ENCODE measurements at regions not wholly inside any gene's neighbourhood (a gene's known extent, or its start where the extent isn't known, plus 50 kb on each side); places are given as distances from the start of the nearest gene placed in this dataset.
"Not testable (repeated sequence)": the region's sequence is repeated elsewhere in the genome, so short reads cannot be mapped to it uniquely, and the experiment has no call there.

- no peak for DNase-seq
Measured at GRCh38 chr10:34013235-34013634, 678.8 kb upstream of the NRP1 start.

GRCh38 chr10:34010891-34011290 lies 676.4 kb upstream of the NRP1 start:
- DNase-seq, result no peak

GRCh38 chr10:34010228-34010627 lies 675.8 kb upstream of the NRP1 start:
- DNase-seq, result not testable (repeated sequence)

GRCh38 chr10:34008656-34009055 lies 674.2 kb upstream of the NRP1 start:
- no peak for DNase-seq

DNA sequence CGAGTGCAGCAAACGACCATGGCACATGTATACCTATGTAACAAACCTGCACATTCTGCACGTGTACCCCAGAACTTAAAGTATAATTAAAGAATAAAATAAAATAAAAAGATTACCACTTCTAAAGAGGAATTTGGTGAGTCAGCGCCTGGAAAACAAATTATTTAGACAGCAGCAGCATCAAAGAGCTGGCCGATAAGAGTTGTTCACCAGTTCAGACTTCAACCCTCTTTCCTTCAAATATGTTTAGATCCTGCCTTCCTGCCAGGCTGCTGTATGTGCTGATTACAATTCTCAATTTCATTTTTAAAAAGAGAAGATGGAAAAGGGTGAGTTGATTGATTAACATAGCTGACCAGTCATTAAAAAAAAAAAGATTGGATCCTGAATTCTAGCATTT lies 672.0 kb upstream of the NRP1 start:
- no peak for DNase-seq

DNA sequence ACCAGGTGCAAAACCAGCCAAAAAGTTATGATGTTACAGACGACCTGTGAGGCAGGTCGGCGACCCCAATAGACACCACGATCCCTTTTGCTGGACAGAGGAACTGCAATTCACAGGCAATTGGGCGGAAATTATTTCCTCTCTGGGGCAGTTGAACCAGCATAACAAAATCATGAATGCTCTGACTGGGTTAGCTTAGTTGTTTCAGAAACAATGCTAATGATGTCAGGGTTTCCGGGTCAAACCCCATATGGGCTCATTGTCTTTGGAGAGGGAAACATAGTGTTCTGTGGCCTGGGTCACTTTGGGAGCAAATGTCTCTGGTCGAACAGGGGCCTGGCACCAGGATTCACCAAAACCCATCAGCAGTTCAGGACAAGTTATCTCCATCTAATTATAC lies 669.1 kb upstream of the NRP1 start:
- DNase-seq, result no peak

GRCh38 chr10:34002896-34003295 lies 668.4 kb upstream of the NRP1 start:
- no peak for DNase-seq

DNA sequence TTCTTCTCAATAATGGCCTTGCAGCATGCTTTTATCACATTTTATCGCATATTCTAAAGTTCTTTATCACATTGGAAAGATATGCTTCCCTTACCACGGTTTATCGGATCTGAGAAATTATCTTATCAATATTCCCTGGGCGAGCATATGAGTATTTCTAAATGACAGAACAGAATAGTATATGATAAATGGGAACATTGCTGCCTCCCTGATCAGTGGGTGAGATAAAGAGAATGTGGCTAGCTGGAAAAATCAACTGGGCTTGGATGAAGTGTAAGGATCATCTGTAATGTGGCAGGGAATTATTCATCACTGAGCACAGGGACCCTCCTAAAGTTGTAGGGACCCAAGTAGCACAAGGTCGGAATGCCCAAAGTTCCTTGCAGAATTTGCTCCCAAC lies 667.4 kb upstream of the NRP1 start:
- no peak for DNase-seq

- no peak for DNase-seq
Measured at GRCh38 chr10:34001087-34001580, 666.7 kb upstream of the NRP1 start.

DNA sequence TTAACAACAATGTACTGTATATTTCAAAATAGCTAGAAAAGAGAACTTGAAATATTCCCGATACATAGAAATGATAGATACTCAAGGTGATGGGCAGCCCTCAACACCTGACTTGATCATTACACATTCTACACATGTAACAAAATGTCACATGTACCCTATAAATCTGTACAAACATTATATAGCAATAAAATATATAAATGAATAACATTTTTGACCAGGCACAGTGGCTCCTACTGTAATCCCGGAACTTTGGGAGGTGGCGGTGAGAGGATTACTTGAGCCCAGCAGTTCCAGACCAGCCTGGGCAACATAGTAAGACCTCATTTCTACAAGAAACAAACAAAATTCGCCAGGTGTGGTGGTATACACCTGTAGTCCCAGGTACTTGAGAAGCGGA lies 659.5 kb upstream of the NRP1 start:
- no peak for DNase-seq

DNA sequence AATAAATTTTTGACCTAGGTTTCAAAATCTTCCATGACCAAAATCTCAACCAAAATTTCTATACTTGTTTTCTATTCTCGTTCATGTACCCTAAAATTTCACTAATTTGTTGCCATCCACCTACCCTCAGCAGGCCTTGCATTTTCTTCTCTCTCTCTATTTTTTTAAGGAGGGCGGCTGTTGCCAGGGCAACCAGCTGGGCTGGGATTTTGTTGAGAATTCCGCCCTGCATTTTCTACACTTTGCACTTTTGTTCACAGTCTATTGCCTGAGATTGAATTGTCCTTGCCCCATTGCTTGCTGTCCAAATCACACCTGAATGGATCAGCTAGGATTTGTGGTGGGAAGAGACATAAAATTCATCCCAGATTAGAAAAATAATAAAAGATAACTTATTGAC lies 657.5 kb upstream of the NRP1 start:
- no peak for DNase-seq

- DNase-seq, result no peak
Measured at GRCh38 chr10:33986515-33986914, 652.0 kb upstream of the NRP1 start.

DNA sequence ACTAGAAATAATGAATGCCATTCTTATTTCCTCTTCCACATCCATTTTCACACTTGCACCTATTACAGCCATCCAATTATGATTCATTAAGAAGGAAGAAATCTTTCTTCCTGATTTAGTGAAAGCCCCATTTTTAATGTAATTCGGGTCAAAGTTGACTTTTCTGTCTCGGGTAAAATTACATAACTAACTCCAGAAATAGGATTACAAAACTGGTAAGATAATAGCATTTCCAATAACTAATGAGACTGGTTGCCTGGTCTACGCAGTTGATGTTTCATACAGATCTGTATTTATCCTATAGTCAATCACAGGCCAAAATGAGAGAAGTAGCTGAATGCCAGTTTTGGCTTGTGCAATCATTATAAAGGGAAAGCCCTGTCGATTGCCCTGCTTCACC lies 651.5 kb upstream of the NRP1 start:
- no peak for DNase-seq

DNA sequence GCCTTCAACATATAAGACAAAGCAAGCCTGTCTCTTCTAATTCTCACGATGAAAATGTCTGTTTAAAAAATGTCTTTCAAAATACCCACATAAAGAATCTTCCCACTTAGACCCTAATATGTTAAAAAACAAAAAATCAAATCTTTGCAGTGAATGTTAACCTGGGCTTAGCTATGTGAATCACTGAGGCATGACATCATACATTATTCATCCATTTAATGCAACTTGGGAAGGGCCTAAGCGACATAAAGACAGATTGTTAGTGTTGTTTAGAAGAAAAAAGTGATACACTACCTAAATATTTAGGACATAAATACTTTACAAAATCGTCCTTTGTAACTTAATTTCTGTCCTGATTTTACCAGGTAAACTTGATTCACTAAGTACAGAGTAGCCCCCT lies 648.5 kb upstream of the NRP1 start:
- no peak for DNase-seq

DNA sequence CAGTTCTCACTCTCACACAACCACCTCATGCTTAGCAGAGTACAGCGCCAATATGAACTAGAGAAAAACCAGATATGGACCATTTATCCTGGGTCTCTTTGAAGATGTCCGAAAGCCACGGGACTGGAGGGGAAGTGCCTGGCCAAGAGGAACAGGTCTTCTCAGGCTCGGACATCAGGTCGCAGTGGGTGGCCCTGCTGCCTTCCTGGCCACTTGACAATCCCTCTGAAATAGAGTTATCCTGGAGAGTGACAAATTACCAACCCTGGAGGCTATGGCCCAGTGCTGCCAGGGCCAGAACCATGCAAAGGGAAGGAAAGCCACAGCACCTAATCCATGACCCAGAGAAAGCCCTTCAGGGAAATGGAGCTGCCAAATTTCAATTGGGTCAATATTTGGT lies 646.8 kb upstream of the NRP1 start:
- DNase-seq, result no peak

DNA sequence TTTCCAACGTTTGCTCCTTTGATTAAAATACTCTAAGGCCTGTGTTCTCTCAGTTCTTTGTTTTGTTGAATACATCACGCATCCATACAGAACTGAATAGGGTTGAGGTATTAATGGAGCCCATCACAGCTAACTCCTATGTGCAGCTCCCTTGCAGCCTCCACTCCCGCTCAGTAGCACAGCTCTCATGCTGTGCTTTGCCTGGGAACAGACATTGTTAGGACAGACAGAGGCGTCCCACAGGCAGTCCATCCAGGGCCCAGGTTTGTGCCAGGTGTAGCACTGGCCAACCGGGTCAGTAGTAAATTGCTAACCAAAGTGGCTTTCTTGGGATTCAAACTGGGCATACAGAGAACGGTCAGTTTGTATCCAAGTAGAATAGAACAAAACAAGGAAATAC lies 644.7 kb upstream of the NRP1 start:
- no peak for DNase-seq

DNA sequence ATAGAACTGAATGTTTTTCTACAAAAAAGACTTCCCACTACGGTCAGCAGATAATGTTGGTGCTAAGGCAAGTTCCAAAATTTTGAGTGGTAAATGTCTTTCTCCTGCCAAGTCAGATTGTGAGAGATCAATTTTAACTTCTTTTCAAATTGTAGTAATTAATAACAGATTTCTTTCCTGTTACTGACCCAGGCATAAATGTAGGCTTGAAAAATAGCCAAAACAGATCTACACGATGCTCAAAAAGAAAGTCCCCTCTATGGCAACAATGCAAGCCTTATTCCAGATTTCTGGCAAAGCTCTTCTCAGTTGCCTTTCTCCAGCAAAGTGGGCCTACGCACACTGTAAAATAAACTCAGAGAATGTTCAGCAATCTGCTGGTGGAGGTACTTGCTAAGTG lies 641.0 kb upstream of the NRP1 start:
- DNase-seq, result no peak

DNA sequence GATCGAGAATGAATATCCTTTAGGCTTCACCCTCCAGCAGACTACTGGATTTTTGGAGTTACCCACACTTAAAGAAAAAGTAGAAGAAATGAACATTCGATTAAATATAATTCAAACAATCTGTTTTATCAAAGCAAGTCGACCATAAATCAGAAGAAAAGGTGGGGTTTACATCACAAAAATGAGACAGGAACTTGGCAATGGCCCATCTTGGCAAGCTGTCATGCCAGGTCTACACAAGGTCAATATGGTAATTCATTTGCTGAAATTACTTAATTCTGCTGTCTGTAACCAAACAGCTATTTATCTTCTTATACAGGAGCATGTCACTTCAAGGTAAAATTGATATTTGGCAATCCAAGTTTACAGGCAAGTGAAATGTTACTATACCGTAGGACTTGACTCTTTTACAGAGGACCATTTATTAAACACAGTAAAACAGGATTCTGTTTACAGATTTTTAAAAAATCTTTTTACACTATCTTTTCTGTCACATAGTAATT lies 640.6 kb upstream of the NRP1 start:
- DNase-seq, result no peak

GRCh38 chr10:33968983-33969382 lies 634.5 kb upstream of the NRP1 start:
- DNase-seq, result no peak

- no peak for DNase-seq
Measured at GRCh38 chr10:33967606-33968120, 633.2 kb upstream of the NRP1 start.

GRCh38 chr10:33966946-33967345 lies 632.5 kb upstream of the NRP1 start:
- no peak for DNase-seq

GRCh38 chr10:33965795-33966581 lies 631.5 kb upstream of the NRP1 start:
- DNase-seq, result no peak

DNA sequence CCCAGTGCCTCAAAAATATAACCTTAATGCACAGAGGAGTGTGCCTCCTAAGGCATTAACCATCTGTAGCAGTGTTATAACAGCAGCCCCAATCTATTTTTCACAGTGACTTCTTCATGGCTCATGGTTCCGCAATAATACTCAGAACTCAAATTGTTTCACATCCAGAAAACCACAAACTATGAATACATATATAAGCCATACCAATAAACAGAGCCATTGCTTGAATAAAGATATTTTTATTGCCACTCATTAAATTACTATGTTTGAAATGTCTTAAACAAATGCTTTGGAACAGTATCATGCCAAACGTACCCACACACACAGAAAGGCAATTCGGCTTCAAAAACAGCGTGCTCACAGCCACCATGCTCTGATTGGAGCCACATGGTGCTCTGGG lies 629.3 kb upstream of the NRP1 start:
- DNase-seq, result no peak

GRCh38 chr10:33956322-33956721 lies 621.9 kb upstream of the NRP1 start:
- DNase-seq, result not testable (repeated sequence)

DNA sequence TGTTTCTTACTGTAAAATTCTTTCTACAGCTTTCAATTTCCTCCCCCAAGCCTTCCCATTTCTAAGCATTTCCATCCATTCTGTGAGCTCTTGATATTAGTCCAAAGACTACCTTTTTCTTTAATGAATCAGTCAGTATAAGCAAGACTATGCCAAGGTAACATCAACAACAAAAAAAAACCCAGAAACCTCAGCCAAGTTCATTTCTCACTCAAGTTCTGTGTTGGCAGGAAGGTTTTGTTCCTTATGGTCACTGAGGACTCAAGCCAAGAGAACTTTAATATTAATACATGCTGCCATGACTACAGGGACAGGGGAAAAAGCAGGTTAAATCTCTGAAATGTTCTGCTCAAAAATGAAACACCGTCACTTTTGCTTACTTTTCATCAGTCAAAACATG lies 621.2 kb upstream of the NRP1 start:
- no peak for DNase-seq

Measured in stimulated activated naive CD4-positive, alpha-beta T cell (primary cell).